HepG2 (cell line): ENCODE measurements at regions not wholly inside any gene's neighbourhood (a gene's known extent, or its start where the extent isn't known, plus 50 kb on each side); places are given as distances from the start of the nearest gene placed in this dataset.

ENCODE experiments used
- ATAC-seq: fragments of 200-7000 bp; cut with Tn5 transposase; 3 replicates; pipeline ENCODE4 v1.9.1; 2020; ENCODE audit warnings: mild to moderate bottlenecking, moderate library complexity
- BruUV-seq: library from RNA; stranded (reverse); fragments of 400-500 nt; replicated peaks from 2 replicates; lab custom pipeline; 2021; lab: Mats Ljungman, UMichigan
- CTCF ChIA-PET: fragments of 300-600 bp; formaldehyde crosslinking; extraction: SDS; loops from one replicate; lab custom pipeline; 2021; ENCODE audit warnings: low total read pairs, inconsistent platforms, low intra/inter-chr PET ratio; lab: Yijun Ruan, JAX
- POLR2A ChIA-PET: fragments of 350-600 bp; sonication (Branson Sonifier 250); formaldehyde crosslinking; loops from one replicate; lab custom pipeline; 2020; ENCODE audit warnings: antibody characterized with exemption, inconsistent platforms; lab: Yijun Ruan, JAX
- DNase-seq: peaks from one replicate; pipeline ENCODE4 v3.0.0-alpha.2; 2015; ENCODE audit warnings: low spot score
- FAIRE-seq: peaks from 3 replicates; lab custom pipeline; 2011; peaks lifted over from hg19 to GRCh38; lab: Jason Lieb, UNC
- H2AFZ ChIP-seq: one replicate; pipeline ENCODE4 v1.6.1; 2011; ENCODE audit warnings: low read length, inconsistent platforms
- H3K27ac ChIP-seq: fragments of 300-600 bp; 3 replicates; pipeline ENCODE4 v1.8.0; 2011; ENCODE audit warnings: mixed run types, mild to moderate bottlenecking, mixed read lengths, low read length, inconsistent platforms; ENCODE audit not compliant: insufficient read depth; ENCODE audit errors: extremely low read length
- H3K27me3 ChIP-seq, 2 experiments: fragments of 200-600 bp in 1 of 2; 2 replicates in 1 of 2; 3 replicates in 1 of 2; pipeline versions ENCODE4 v1.6.0 to v1.8.0; 2011; ENCODE audit warnings: low read length in 2 of 2, mild to moderate bottlenecking in 2 of 2, moderate library complexity in 2 of 2, inconsistent platforms in 1 of 2; ENCODE audit not compliant: insufficient read depth in 2 of 2, control insufficient read depth in 1 of 2
- H3K36me3 ChIP-seq, 2 experiments: fragments of 200-600 bp in 1 of 2; replicated peaks in 1 of 2; 2 replicates in 1 of 2; 3 replicates in 1 of 2; pipeline versions ENCODE4 v1.5.1 to v1.8.0; 2011; ENCODE audit warnings: low read length in 2 of 2, inconsistent platforms in 1 of 2; ENCODE audit not compliant: insufficient read depth in 2 of 2, control insufficient read depth in 1 of 2
- H3K4me1 ChIP-seq: 2 replicates; pipeline ENCODE4 v1.5.1; 2012; ENCODE audit warnings: low read length, inconsistent platforms; ENCODE audit not compliant: insufficient read depth
- H3K4me2 ChIP-seq: 2 replicates; pipeline ENCODE4 v1.6.0; 2011; ENCODE audit warnings: low read depth, low read length, inconsistent platforms
- H3K4me3 ChIP-seq, 3 experiments: fragments of 200-600 bp in 1 of 3; sonication (generic), shearing (Covaris generic) in 1 of 3; replicated peaks in 1 of 3; 2 replicates each; pipeline ENCODE4 v1.5.1; 2011 to 2016; ENCODE audit warnings: low read length in 3 of 3, inconsistent platforms in 2 of 3, low read depth in 2 of 3, mild to moderate bottlenecking in 2 of 3, control low read depth in 1 of 3, mixed read lengths in 1 of 3; ENCODE audit not compliant: insufficient read depth in 1 of 3
- H3K79me2 ChIP-seq: one replicate; pipeline ENCODE4 v1.6.1; 2011; ENCODE audit warnings: low read length, inconsistent platforms; ENCODE audit not compliant: insufficient read depth
- H3K9ac ChIP-seq: 2 replicates; pipeline ENCODE4 v1.6.0; 2011; ENCODE audit warnings: mild to moderate bottlenecking, low read depth, low read length, inconsistent platforms; ENCODE audit not compliant: insufficient read depth
- H3K9me3 ChIP-seq: 2 replicates; pipeline ENCODE4 v1.5.1; 2012; ENCODE audit warnings: mild to moderate bottlenecking, low read length
- H4K20me1 ChIP-seq: 2 replicates; pipeline ENCODE4 v1.6.0; 2011; ENCODE audit warnings: inconsistent platforms, mild to moderate bottlenecking, low read length, moderate library complexity; ENCODE audit not compliant: insufficient read depth
- ATF6 ChIP-seq: sonication (generic); formaldehyde crosslinking; conservative IDR thresholded peaks from 2 replicates; pipeline ENCODE4 v1.4.0; 2020; ENCODE audit warnings: missing genetic modification reagents
- CEBPB ChIP-seq: IDR thresholded peaks from 2 replicates; pipeline ENCODE4 v1.6.1; 2011; ENCODE audit warnings: low read depth, low read length, improper control_type of control experiment, borderline replicate concordance
- FOXA3 ChIP-seq: IDR thresholded peaks from 2 replicates; pipeline ENCODE4 v1.6.1; 2016; ENCODE audit warnings: missing genetic modification reagents, missing compliant biosample characterization
- NR2F6 ChIP-seq, 2 experiments: IDR thresholded peaks; 2 replicates each; pipeline ENCODE4 v1.6.1; 2016; ENCODE audit warnings: antibody characterized with exemption in 1 of 2, mild to moderate bottlenecking in 1 of 2
- REL ChIP-seq: sonication (generic); formaldehyde crosslinking; conservative IDR thresholded peaks from 2 replicates; pipeline ENCODE4 v1.8.0; 2022; ENCODE audit warnings: mild to moderate bottlenecking, missing genetic modification reagents, moderate library complexity
- TRAFD1 ChIP-seq: sonication (generic); formaldehyde crosslinking; IDR thresholded peaks from 2 replicates; pipeline ENCODE4 v1.5.1; 2020; ENCODE audit warnings: missing genetic modification reagents, mild to moderate bottlenecking, borderline replicate concordance
- ZNF143 ChIP-seq: sonication (generic); formaldehyde crosslinking; IDR thresholded peaks from 2 replicates; pipeline ENCODE4 v1.4.0; 2020; ENCODE audit warnings: missing genetic modification reagents
- ZNF652 ChIP-seq: IDR thresholded peaks from 2 replicates; pipeline ENCODE4 v1.6.1; 2016; ENCODE audit warnings: low read depth, borderline replicate concordance
- WGBS: methylation state at CpG from one replicate; pipeline ENCODE4 v1.1.6; 2017; ENCODE audit warnings: low lambda C conversion rate; 5-methylcytosine and 5-hydroxymethylcytosine counted together
- in situ Hi-C: cut with HindIII; loops from 2 replicates; pipeline ENCODE4 v1.10.0; 2017; ENCODE audit warnings: low pct_unique_long_range_greater_than_20kb; ENCODE audit not compliant: extremely low pct_ligation_motif_present
- intact Hi-C: fragments of 100-400 bp; cut with micrococcal nuclease; formaldehyde crosslinking; loops from one replicate; pipeline ENCODE4 v1.10.0; 2022; ENCODE audit not compliant: unreplicated experiment

- WGBS: 2% methylated on average over 2 of the region's 2 CpGs
- no peak for TF ChIP-seq ZNF652
- no peak for TF ChIP-seq REL
- TF ChIP-seq NR2F6 (IDR thresholded peaks at IDR 0.05): no peak
- TF ChIP-seq NR2F6 (CRISPR knock-in tag; IDR thresholded peaks at IDR 0.05): no peak
- TF ChIP-seq TRAFD1: no peak
- no peak for TF ChIP-seq CEBPB
- TF ChIP-seq ATF6: no peak
- peak; percentile 29; the same call in 1 of the 2 replicates for TF ChIP-seq FOXA3 (CRISPR knock-in tag)
- no peak for TF ChIP-seq ZNF143 (CRISPR knock-in tag)
- TF ChIP-seq, all 625 proteins: peak for 1
- FAIRE-seq (no peak), ATAC-seq (no peak), DNase-seq (no peak)
- intact Hi-C loops: loop anchor here (10.0 kb wide), 3 partner anchors 144 to 436 kb away; no protein-coding TSS in a partner anchor
- no peaks in the 10 kb centered on the region for H3K79me2 ChIP-seq
- H3K27ac ChIP-seq: no peak overlapping the region
- no TSS peak for BruUV-seq
- no peak overlapping the region for H3K9ac ChIP-seq
- H3K27me3 ChIP-seq: peaks cover 2 to 4% of the 10 kb centered on the region in 2 experiments; a peak in 2 of 5 replicates
- ChIA-PET POLR2A (no interaction called here), CTCF (no interaction called here)
- no peaks in the 10 kb centered on the region for H3K9me3 ChIP-seq
- in situ Hi-C loops: loop anchor here (25.0 kb wide), 1 partner anchor 457 kb away; the partner anchor contains the start of gene PAPSS2
- no peak overlapping the region for H2AFZ ChIP-seq
- H3K4me3 ChIP-seq: no peak overlapping the region
- no peak overlapping the region for H3K4me2 ChIP-seq
- 0 out of 2 replicates have a peak, but pooled peaks cover 2% of the 10 kb centered on the region for H3K4me1 ChIP-seq
- H4K20me1 ChIP-seq: no peaks in the 10 kb centered on the region
- H3K36me3 ChIP-seq: no peaks in the 10 kb centered on the region
Observed at GRCh38 chr10:88119160-88119559, 255.7 kb downstream of the PTEN start.
